DMS153 treated with DMSO at 0.1 percent for 48 hours (cell line): ENCODE measurements at regions not wholly inside any gene's neighbourhood (a gene's known extent, or its start where the extent isn't known, plus 50 kb on each side); places are given as distances from the start of the nearest gene placed in this dataset.
"Not testable (repeated sequence)": the region's sequence is repeated elsewhere in the genome, so short reads cannot be mapped to it uniquely, and the experiment has no call there.

Source experiments
- DNase-seq: peaks from one replicate; lab custom pipeline; 2025; ENCODE audit not compliant: unreplicated experiment; lab: John Stamatoyannopoulos, UW

DNA sequence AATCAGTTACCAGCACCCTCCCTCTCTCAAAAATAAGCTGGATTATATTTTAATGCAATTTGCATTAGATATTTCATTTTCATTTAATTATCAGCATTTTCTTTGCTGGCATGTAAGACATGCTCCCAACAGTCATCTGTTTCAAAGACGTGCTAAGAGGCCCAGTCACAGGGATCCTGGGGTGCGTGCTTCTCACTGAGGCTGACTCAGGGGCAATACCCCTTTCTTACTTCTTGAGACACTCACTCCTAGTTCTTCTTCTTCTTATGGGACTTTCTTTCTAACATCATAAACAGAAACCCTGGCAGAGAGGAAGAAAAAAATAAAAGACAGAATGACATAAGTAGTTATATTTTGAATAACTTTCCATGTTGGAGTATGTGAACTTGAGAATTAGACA lies 372.1 kb upstream of the MEX3C start:
- DNase-seq, result no peak

DNA sequence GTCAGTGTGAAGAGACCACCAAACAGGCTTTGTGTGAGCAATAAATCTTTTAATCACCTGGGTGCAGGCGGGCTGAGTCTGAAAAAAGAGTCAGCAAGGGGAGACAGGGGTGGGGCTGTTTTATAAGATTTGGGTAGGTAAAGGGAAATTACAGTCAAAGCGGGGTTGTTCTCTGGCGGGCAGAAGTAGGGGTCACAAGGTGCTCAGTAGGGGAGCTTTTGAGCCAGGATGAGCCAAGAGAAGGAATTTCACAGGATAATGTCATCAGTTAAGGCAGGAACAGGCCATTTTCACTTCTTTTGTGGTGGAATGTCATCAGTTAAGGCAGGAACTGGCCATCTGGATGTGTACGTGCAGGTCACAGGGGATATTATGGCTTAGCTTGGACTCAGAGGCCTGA lies 372.6 kb upstream of the MEX3C start:
- not testable (repeated sequence) for DNase-seq

DNA sequence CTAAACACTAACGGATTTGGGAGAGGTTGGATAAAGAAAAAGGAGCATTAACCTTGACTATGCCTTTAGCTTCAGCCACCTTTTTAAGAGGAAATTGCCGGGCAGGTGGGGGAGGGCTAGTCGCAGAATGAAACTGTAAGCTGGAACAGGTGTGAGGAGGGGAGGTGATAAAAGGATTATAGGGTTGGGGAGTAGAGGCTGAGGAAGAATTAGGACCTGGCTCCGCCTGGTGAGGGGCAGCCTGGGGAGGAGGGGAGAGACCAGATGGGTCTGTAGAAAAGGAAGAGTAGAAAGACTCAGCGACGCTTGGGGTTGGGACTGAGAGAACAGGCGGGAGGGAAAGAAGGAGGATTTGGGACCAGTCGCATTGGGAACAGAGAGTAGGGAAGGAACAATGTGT lies 376.4 kb upstream of the MEX3C start:
- not testable (repeated sequence) for DNase-seq

- no peak for DNase-seq
These were observed 377.7 kb upstream of the MEX3C start for GRCh38 chr18:51575171-51575570.

- DNase-seq, result no peak
These were observed 381.0 kb upstream of the MEX3C start for GRCh38 chr18:51578406-51578980.

- no peak for DNase-seq
These were observed 383.1 kb upstream of the MEX3C start for GRCh38 chr18:51580580-51580979.

DNA sequence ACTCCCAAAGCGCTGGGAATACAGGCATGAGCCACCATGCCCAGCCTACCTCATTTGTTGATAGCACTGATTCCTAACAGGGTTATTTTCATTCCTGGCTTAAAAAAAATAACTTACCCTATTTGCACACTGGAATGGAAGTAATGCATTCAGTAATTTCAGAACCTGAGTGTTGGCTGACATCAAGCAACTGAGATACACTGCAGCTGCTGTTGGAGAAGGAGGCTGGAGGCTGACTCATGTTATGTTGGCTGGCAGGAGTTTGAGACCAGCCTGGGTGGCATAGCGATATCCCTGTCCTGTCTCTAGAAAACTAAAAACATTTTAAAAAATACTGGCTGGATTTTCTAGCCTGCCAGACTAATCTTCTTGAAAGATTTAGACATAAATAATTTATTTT lies 385.1 kb upstream of the MEX3C start:
- no peak for DNase-seq

DNA sequence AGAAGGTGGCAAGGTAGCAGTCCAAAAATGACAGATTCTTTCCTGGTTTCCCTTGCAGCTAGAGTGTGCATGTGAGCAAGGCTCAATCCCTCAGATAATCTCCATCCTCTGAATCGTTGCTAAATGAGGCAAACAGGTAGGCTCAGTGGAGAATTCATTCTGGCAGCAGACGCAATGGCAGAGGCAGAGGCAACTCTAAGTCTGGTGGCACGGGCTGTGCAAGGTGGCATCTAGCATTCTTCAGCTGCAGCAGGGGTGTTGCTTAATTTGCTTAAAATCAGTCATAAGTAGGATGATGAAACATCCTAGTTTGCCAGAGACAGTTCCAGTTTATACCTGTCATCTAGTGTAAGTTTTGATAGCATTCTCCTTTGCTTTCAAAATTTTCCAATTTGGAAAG lies 391.1 kb upstream of the MEX3C start:
- DNase-seq, result no peak

- no peak for DNase-seq
These were observed 396.4 kb upstream of the MEX3C start for GRCh38 chr18:51593931-51594330.

GRCh38 chr18:51603111-51603510 lies 405.6 kb upstream of the MEX3C start:
- DNase-seq, result no peak

GRCh38 chr18:51603551-51603950 lies 406.1 kb upstream of the MEX3C start:
- DNase-seq, result no peak

- no peak for DNase-seq
These were observed 413.0 kb upstream of the MEX3C start for GRCh38 chr18:51610481-51610880.

- DNase-seq, result no peak
These were observed 413.8 kb upstream of the MEX3C start for GRCh38 chr18:51611326-51611725.

GRCh38 chr18:51614033-51614432 lies 416.6 kb upstream of the MEX3C start:
- no peak for DNase-seq

DNA sequence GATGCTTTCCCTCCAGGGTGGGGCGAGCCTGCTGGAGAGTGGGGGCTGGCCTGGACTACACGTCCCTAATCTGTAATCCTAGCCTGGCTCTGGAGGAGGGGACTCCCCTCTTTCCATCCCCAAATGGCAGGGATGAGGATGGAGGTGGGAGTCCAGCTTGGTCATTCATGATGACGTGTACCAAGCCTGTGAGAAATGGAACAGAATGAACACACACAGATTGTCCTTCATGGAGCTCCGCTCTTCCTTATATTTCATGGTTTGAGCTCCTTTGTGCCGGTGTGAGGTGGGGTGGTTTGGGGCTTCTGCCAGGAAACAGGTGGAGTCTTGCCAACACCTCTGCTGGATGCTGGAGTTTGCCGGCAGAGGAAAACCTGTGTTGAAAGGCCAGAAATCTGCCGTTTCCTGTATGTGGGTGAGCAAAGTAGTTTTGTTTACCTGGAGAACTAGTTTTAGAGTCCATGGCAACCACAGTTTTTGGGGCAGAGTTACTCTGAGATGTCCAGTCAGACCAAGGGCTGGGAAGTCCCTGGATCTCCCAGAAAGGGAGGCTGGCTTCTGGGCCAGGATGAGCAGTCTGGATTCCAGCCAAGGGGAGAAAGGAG lies 417.6 kb upstream of the MEX3C start:
- DNase-seq, result no peak

DNA sequence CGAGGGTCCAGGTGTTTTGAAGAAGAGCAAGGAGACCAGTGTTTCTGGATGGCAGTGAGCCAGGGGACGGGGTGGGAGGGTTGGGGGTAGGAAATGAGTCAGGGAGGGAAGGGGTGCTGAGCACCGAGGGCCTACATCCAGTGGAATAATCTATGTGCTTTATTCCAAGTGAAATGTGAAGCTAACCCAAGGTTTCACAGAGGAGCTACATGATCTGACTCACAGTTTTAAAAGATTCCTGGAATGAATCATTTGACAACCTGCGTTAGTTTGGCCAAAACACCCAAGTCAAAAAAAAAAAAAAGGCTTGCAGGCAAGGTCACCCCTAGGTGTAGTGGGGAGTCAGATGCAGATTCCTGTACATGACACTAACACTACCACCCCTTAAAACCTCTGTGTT lies 419.7 kb upstream of the MEX3C start:
- DNase-seq, result no peak

- no peak for DNase-seq
These were observed 420.2 kb upstream of the MEX3C start for GRCh38 chr18:51617572-51618260.

GRCh38 chr18:51619283-51619682 lies 421.8 kb upstream of the MEX3C start:
- DNase-seq, result no peak

GRCh38 chr18:51621113-51621863 lies 423.8 kb upstream of the MEX3C start:
- peak; percentile 48 for DNase-seq

DNA sequence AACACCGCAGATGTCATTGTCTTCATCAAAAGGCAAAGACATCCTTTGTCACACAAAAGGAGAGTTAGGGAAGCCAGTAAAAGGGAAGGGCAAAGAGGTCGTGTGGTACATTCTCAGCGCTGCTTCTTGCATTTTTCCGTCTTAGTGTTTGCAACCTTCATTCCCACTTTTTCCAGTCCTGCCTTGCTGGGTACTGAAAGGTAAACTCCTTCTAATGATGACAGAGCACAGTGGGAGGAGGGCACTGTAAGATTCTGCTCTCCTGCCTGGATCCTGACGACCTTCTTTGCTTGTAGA lies 424.3 kb upstream of the MEX3C start:
- no peak for DNase-seq

- no peak for DNase-seq
These were observed 425.2 kb upstream of the MEX3C start for GRCh38 chr18:51622702-51623101.

GRCh38 chr18:51623653-51624052 lies 426.2 kb upstream of the MEX3C start:
- no peak for DNase-seq
